A673 (cell line): ENCODE measurements at regions not wholly inside any gene's neighbourhood (a gene's known extent, or its start where the extent isn't known, plus 50 kb on each side); places are given as distances from the start of the nearest gene placed in this dataset.

Experiments used
- BruUV-seq: library from RNA; stranded (reverse); fragments of 400-500 nt; replicated peaks from 2 replicates; lab custom pipeline; 2021; lab: Mats Ljungman, UMichigan
- CTCF ChIA-PET: fragments of 300-600 bp; sonication (Branson Sonifier 250); formaldehyde crosslinking; loops from one replicate; lab custom pipeline; 2022; ENCODE audit warnings: antibody characterized with exemption; lab: Charles Lee
- POLR2A ChIA-PET: fragments of 300-600 bp; sonication (Branson Sonifier 250); formaldehyde crosslinking; loops from one replicate; lab custom pipeline; 2022; ENCODE audit warnings: antibody characterized with exemption; ENCODE audit not compliant: low non-redundant PET; lab: Charles Lee
- DNase-seq: peaks from one replicate; pipeline ENCODE4 v3.0.0-alpha.2; 2015; ENCODE audit warnings: low spot score
- H3K27ac ChIP-seq: fragments of 200-600 bp; sonication (generic); 2 replicates; pipeline ENCODE4 v1.5.1; 2016; ENCODE audit warnings: mixed run types, low read depth, mild to moderate bottlenecking, mixed read lengths, antibody characterized with exemption, low read length; ENCODE audit not compliant: poor library complexity, severe bottlenecking
- H3K27me3 ChIP-seq: fragments of 200-600 bp; sonication (generic); replicated peaks from 2 replicates; pipeline ENCODE4 v1.6.1; 2017; ENCODE audit warnings: mixed run types, low read depth, mild to moderate bottlenecking, mixed read lengths, antibody characterized with exemption, low read length; ENCODE audit not compliant: insufficient read depth, poor library complexity
- H3K36me3 ChIP-seq: fragments of 200-600 bp; sonication (generic); 2 replicates; pipeline ENCODE4 v1.6.1; 2016; ENCODE audit warnings: mixed run types, mild to moderate bottlenecking, mixed read lengths, antibody characterized with exemption, low read length; ENCODE audit not compliant: insufficient read depth, poor library complexity, severe bottlenecking
- H3K4me1 ChIP-seq: fragments of 200-600 bp; sonication (generic); 2 replicates; pipeline ENCODE4 v1.6.1; 2017; ENCODE audit warnings: mixed run types, mild to moderate bottlenecking, mixed read lengths, antibody characterized with exemption, low read length; ENCODE audit not compliant: insufficient read depth, poor library complexity, severe bottlenecking
- H3K4me3 ChIP-seq: fragments of 200-600 bp; sonication (generic); 2 replicates; pipeline ENCODE4 v1.5.1; 2016; ENCODE audit warnings: low read depth, mixed run types, mild to moderate bottlenecking, mixed read lengths, low read length; ENCODE audit not compliant: poor library complexity, severe bottlenecking
- H3K9me3 ChIP-seq: fragments of 200-600 bp; sonication (generic); 2 replicates; pipeline ENCODE4 v1.6.1; 2016; ENCODE audit warnings: mixed run types, low read depth, mild to moderate bottlenecking, mixed read lengths, antibody characterized with exemption, low read length; ENCODE audit not compliant: poor library complexity, severe bottlenecking
- EZH2 ChIP-seq: fragments of 200-600 bp; sonication (generic); IDR thresholded peaks from 2 replicates; pipeline ENCODE4 v1.6.1; 2017; ENCODE audit warnings: borderline replicate concordance, low read depth, mild to moderate bottlenecking, mixed read lengths, antibody characterized with exemption, low read length; ENCODE audit not compliant: poor library complexity, severe bottlenecking
- intact Hi-C: fragments of 100-400 bp; cut with micrococcal nuclease; formaldehyde crosslinking; loops from one replicate; pipeline ENCODE4 v1.10.0; 2022; ENCODE audit not compliant: unreplicated experiment
- TF ChIP-seq, protein P1 (sequence below): fragments of 300-800, 200-600 bp; sonication (generic); conservative IDR thresholded peaks from 2 replicates; pipeline ENCODE4 v1.5.1; 2017; ENCODE audit warnings: low read depth, mild to moderate bottlenecking, antibody characterized with exemption, low read length, moderate library complexity, mixed read lengths

DNA sequence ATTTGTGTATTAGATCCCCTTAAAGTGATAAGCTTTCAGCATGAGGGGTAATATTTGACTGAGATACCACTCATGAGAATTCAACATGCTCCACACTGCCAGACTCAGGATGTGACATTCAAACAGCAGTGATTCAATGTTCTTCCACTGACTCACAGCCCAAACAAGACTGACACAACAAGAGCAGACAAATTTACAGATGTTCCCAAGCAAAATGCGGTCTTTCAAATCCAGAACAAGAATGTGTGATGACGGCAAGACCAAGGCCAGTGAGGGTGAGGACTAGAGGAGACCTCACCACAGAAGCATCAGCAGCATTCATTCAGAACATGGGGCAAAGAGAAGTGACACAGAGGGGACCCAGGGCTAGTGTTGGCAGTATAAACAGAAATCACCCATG, 99.3 kb upstream of the GRIA3 start:
- no peak for DNase-seq
- no peaks in the 10 kb centered on the region for H3K36me3 ChIP-seq
- CTCF ChIA-PET = no interaction called here
- no peaks in the 10 kb centered on the region for H3K4me1 ChIP-seq
- no TSS peak for BruUV-seq
- no peaks in the 10 kb centered on the region for H3K27me3 ChIP-seq
- POLR2A ChIA-PET = no interaction called here
- H3K4me3 ChIP-seq = no peak overlapping the region
- H3K27ac ChIP-seq = no peak overlapping the region
- intact Hi-C loops = no loop called here
- H3K9me3 ChIP-seq = no peaks in the 10 kb centered on the region
- TF ChIP-seq EZH2 = no peak
- TF ChIP-seq, protein P1, sequence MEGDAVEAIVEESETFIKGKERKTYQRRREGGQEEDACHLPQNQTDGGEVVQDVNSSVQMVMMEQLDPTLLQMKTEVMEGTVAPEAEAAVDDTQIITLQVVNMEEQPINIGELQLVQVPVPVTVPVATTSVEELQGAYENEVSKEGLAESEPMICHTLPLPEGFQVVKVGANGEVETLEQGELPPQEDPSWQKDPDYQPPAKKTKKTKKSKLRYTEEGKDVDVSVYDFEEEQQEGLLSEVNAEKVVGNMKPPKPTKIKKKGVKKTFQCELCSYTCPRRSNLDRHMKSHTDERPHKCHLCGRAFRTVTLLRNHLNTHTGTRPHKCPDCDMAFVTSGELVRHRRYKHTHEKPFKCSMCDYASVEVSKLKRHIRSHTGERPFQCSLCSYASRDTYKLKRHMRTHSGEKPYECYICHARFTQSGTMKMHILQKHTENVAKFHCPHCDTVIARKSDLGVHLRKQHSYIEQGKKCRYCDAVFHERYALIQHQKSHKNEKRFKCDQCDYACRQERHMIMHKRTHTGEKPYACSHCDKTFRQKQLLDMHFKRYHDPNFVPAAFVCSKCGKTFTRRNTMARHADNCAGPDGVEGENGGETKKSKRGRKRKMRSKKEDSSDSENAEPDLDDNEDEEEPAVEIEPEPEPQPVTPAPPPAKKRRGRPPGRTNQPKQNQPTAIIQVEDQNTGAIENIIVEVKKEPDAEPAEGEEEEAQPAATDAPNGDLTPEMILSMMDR = no peak

DNA sequence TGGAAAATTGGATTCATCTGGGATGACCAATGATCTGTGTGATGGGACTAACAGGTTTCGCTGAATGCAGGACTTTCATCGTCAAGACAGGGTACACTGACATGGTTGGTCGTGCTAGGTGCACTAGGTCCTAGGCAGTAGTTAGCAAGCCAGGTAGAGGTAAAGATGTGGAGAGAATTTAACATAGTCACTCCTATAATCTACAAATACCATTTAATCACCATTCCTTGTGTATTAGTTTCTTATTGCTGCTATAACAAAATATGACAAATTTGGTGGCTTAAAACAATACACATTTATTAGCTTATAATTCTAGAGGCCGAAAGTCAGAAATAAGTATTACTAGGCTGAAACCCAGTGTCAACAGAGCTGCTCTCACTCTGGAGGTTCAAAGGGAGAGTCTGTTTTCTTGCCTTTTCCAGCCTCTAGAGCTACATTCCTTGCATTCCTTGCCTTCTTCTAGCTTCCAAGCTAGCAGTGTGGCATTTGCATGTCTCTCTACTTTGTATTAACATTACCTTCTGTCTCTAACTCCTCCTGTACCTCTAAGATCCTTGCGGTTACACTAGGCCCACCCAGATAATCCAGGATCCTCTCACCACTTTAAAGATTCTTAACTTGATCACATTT, 98.7 kb upstream of the GRIA3 start:
- H3K4me3 ChIP-seq = no peak overlapping the region
- DNase-seq = no peak
- H3K27ac ChIP-seq = no peak overlapping the region
- no peaks in the 10 kb centered on the region for H3K4me1 ChIP-seq
- intact Hi-C loops = no loop called here
- ChIA-PET POLR2A (no interaction called here), CTCF (no interaction called here)
- no peak for TF ChIP-seq EZH2
- TF ChIP-seq, protein P1 = no peak
- BruUV-seq = no TSS peak
- no peaks in the 10 kb centered on the region for H3K9me3 ChIP-seq
- H3K36me3 ChIP-seq = no peaks in the 10 kb centered on the region
- no peaks in the 10 kb centered on the region for H3K27me3 ChIP-seq

DNA sequence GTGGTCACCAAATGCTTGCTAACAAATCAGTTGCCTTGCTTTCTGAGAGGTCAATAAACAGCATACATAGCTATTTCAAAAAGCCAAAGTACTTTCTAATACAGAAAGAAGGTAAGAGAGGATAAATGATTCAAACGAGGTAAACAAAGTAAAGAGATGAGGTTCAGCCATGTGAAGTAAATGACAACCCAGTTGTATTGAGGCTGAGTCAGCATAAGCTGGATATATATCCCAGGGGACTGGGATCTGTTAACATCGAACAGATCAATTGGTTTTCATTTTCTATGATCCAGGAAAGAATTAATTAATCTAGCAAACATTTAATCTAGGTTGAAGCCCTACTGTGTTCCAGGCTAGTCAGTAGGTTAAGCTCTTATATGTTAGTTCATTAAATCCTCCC, 97.3 kb upstream of the GRIA3 start:
- H3K27me3 ChIP-seq = no peaks in the 10 kb centered on the region
- intact Hi-C loops = no loop called here
- DNase-seq = no peak
- H3K4me1 ChIP-seq = no peaks in the 10 kb centered on the region
- POLR2A ChIA-PET = no interaction called here
- no peaks in the 10 kb centered on the region for H3K9me3 ChIP-seq
- H3K4me3 ChIP-seq = no peak overlapping the region
- no TSS peak for BruUV-seq
- TF ChIP-seq, protein P1 = no peak
- TF ChIP-seq EZH2 = no peak
- H3K27ac ChIP-seq = no peak overlapping the region
- CTCF ChIA-PET = no interaction called here
- no peaks in the 10 kb centered on the region for H3K36me3 ChIP-seq
